ENCODE measurements at regions not wholly inside any gene's neighbourhood (a gene's known extent, or its start where the extent isn't known, plus 50 kb on each side); places are given as distances from the start of the nearest gene placed in this dataset.

GRCh38 chr1:83701355-83701754 lies 297.6 kb downstream of the TTLL7 start:
- peaks cover 2% of the 10 kb centered on the region for H3K9me3 Mint-ChIP-seq (ENCODE audit: low read depth, unreplicated experiment)
- BruUV-seq (replicated peaks): no TSS peak
- TF ChIP-seq CTCF (IDR thresholded peaks at IDR 0.05; ENCODE audit: unreplicated experiment): no peak
- DNase-seq: no peak
- H3K27me3 Mint-ChIP-seq (ENCODE audit: unreplicated experiment): peaks cover 16% of the 10 kb centered on the region
- no peak overlapping the region for H3K27ac Mint-ChIP-seq (ENCODE audit: unreplicated experiment)
- no peaks in the 10 kb centered on the region for H3K4me1 Mint-ChIP-seq (ENCODE audit: low read depth, unreplicated experiment)
- CTCF ChIA-PET: no interaction called here
- intact Hi-C loops (cut with micrococcal nuclease; ENCODE audit: unreplicated experiment): no loop called here
- H3K36me3 Mint-ChIP-seq (ENCODE audit: insufficient read depth, unreplicated experiment): no peaks in the 10 kb centered on the region
- H3K4me3 Mint-ChIP-seq (ENCODE audit: low read depth, unreplicated experiment): no peak overlapping the region

GRCh38 chr1:83698644-83699043 lies 300.3 kb downstream of the TTLL7 start:
- CTCF ChIA-PET: no interaction called here
- DNase-seq: no peak
- no peak for TF ChIP-seq CTCF (IDR thresholded peaks at IDR 0.05; ENCODE audit: unreplicated experiment)
- no peak overlapping the region for H3K4me3 Mint-ChIP-seq (ENCODE audit: low read depth, unreplicated experiment)
- no peaks in the 10 kb centered on the region for H3K4me1 Mint-ChIP-seq (ENCODE audit: low read depth, unreplicated experiment)
- peaks cover 17% of the 10 kb centered on the region for H3K27me3 Mint-ChIP-seq (ENCODE audit: unreplicated experiment)
- H3K9me3 Mint-ChIP-seq (ENCODE audit: low read depth, unreplicated experiment): no peaks in the 10 kb centered on the region
- intact Hi-C loops (cut with micrococcal nuclease; ENCODE audit: unreplicated experiment): no loop called here
- H3K27ac Mint-ChIP-seq (ENCODE audit: unreplicated experiment): no peak overlapping the region
- no TSS peak for BruUV-seq (replicated peaks)
- H3K36me3 Mint-ChIP-seq (ENCODE audit: insufficient read depth, unreplicated experiment): no peaks in the 10 kb centered on the region

- H3K27ac Mint-ChIP-seq (ENCODE audit: unreplicated experiment): no peak overlapping the region
- H3K4me1 Mint-ChIP-seq (ENCODE audit: low read depth, unreplicated experiment): peaks cover 4% of the 10 kb centered on the region
- no peak for TF ChIP-seq CTCF (IDR thresholded peaks at IDR 0.05; ENCODE audit: unreplicated experiment)
- H3K36me3 Mint-ChIP-seq (ENCODE audit: insufficient read depth, unreplicated experiment): no peaks in the 10 kb centered on the region
- DNase-seq: no peak
- CTCF ChIA-PET: no interaction called here
- peaks cover 17% of the 10 kb centered on the region for H3K27me3 Mint-ChIP-seq (ENCODE audit: unreplicated experiment)
- intact Hi-C loops (cut with micrococcal nuclease; ENCODE audit: unreplicated experiment): no loop called here
- no peaks in the 10 kb centered on the region for H3K9me3 Mint-ChIP-seq (ENCODE audit: low read depth, unreplicated experiment)
- no peak overlapping the region for H3K4me3 Mint-ChIP-seq (ENCODE audit: low read depth, unreplicated experiment)
- BruUV-seq (replicated peaks): no TSS peak
Measured at GRCh38 chr1:83697961-83698360, 301.0 kb downstream of the TTLL7 start.

GRCh38 chr1:83697220-83697619 lies 301.7 kb downstream of the TTLL7 start:
- CTCF ChIA-PET: no interaction called here

More at GRCh38 chr1:83697220-83697619, 301.7 kb downstream of the TTLL7 start:
- no peak for DNase-seq
- H3K27me3 Mint-ChIP-seq (ENCODE audit: unreplicated experiment): peaks cover 17% of the 10 kb centered on the region
- no peak overlapping the region for H3K27ac Mint-ChIP-seq (ENCODE audit: unreplicated experiment)
- H3K4me3 Mint-ChIP-seq (ENCODE audit: low read depth, unreplicated experiment): no peak overlapping the region
- intact Hi-C loops (cut with micrococcal nuclease; ENCODE audit: unreplicated experiment): no loop called here
- BruUV-seq (replicated peaks): no TSS peak
- H3K9me3 Mint-ChIP-seq (ENCODE audit: low read depth, unreplicated experiment): no peaks in the 10 kb centered on the region
- no peak for TF ChIP-seq CTCF (IDR thresholded peaks at IDR 0.05; ENCODE audit: unreplicated experiment)
- no peaks in the 10 kb centered on the region for H3K36me3 Mint-ChIP-seq (ENCODE audit: insufficient read depth, unreplicated experiment)
- peaks cover 8% of the 10 kb centered on the region for H3K4me1 Mint-ChIP-seq (ENCODE audit: low read depth, unreplicated experiment)
